ENCODE measurements at regions not wholly inside any gene's neighbourhood (a gene's known extent, or its start where the extent isn't known, plus 50 kb on each side); places are given as distances from the start of the nearest gene placed in this dataset.

DNA sequence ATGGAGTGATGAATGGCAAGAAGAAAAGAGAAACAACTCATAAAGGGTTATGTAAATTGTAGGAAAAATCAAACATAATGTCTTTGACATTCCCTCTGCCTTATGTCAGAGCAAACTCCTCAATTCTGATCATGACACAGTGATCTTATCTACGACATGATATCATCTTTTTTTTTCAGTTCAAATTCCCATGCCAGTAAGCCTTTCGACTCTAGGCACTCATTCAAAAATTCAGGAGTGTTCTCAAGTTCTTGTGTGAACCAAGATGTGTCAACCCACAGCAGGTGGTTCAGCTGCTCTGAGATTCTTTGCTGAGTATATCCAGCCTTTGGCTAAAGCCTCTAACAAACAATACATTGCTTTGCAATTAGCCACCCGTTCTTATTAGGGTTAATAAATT is 97.1 kb upstream of the ESRRG start:
- TF ChIP-seq POLR2A (IDR thresholded peaks at IDR 0.05) (no peak), CTCF (IDR thresholded peaks at IDR 0.05) (no peak)
